ENCODE measurements at regions not wholly inside any gene's neighbourhood (a gene's known extent, or its start where the extent isn't known, plus 50 kb on each side); places are given as distances from the start of the nearest gene placed in this dataset.

DNA sequence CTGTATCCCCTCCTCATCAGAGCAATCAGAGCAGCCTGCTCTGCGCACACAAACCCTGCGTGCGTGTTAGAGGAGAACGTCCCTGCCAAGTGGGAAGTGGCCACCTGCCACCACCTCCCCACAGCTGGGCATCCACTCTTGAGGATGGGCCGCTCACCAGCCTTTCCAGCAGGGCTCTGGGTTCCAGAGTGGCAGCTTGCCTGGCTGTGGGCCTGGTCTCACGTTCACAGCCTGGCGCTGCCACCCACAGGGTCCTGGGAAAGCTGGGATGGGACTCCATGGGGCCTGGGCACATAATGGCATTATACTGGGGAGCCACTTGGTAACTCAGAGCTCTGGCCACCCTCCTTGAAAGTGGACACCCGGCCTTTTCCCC, 151.1 kb upstream of the PPP2R2D start:
- TF ChIP-seq, protein P1, sequence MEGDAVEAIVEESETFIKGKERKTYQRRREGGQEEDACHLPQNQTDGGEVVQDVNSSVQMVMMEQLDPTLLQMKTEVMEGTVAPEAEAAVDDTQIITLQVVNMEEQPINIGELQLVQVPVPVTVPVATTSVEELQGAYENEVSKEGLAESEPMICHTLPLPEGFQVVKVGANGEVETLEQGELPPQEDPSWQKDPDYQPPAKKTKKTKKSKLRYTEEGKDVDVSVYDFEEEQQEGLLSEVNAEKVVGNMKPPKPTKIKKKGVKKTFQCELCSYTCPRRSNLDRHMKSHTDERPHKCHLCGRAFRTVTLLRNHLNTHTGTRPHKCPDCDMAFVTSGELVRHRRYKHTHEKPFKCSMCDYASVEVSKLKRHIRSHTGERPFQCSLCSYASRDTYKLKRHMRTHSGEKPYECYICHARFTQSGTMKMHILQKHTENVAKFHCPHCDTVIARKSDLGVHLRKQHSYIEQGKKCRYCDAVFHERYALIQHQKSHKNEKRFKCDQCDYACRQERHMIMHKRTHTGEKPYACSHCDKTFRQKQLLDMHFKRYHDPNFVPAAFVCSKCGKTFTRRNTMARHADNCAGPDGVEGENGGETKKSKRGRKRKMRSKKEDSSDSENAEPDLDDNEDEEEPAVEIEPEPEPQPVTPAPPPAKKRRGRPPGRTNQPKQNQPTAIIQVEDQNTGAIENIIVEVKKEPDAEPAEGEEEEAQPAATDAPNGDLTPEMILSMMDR (IDR thresholded peaks at IDR 0.05 in 2 of 3, conservative IDR thresholded peaks at IDR 0.05 in 1 of 3; ENCODE audit: control insufficient read depth in 2 of 3, extremely low read depth in 1 of 3, insufficient read depth in 1 of 3, low read depth in 3 of 3, low read length in 3 of 3): no peak
- TF ChIP-seq, protein P2, sequence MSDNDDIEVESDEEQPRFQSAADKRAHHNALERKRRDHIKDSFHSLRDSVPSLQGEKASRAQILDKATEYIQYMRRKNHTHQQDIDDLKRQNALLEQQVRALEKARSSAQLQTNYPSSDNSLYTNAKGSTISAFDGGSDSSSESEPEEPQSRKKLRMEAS (IDR thresholded peaks at IDR 0.05; ENCODE audit: low read depth, low read length): no peak
- no peak for TF ChIP-seq KDM1A (IDR thresholded peaks at IDR 0.05; ENCODE audit: borderline replicate concordance)
- TF ChIP-seq RELA (IDR thresholded peaks at IDR 0.05; ENCODE audit: borderline replicate concordance, partially characterized antibody): no peak
- no peak for TF ChIP-seq MTA2 (IDR thresholded peaks at IDR 0.05; ENCODE audit: low read depth)
- no peak for TF ChIP-seq SP1 (IDR thresholded peaks at IDR 0.05; ENCODE audit: low read depth, low read length)
- no peak for TF ChIP-seq JUND (IDR thresholded peaks at IDR 0.05; ENCODE audit: low read depth, low read length)
- no peak for TF ChIP-seq SMAD5 (IDR thresholded peaks at IDR 0.05; ENCODE audit: low read depth)
- TF ChIP-seq EZH2 (IDR thresholded peaks at IDR 0.05; ENCODE audit: borderline replicate concordance, control insufficient read depth, low read depth, low read length): no peak
- TF ChIP-seq POLR2A (IDR thresholded peaks at IDR 0.05; ENCODE audit: low read depth, low read length): no peak
- no peak for TF ChIP-seq TARDBP (IDR thresholded peaks at IDR 0.05; ENCODE audit: borderline replicate concordance)
- TF ChIP-seq EP300 (IDR thresholded peaks at IDR 0.05; ENCODE audit: borderline replicate concordance in 1 of 2, control insufficient read depth in 1 of 2, low read depth in 2 of 2, low read length in 2 of 2): no peak
